ENCODE measurements at regions not wholly inside any gene's neighbourhood (a gene's known extent, or its start where the extent isn't known, plus 50 kb on each side); places are given as distances from the start of the nearest gene placed in this dataset.

DNA sequence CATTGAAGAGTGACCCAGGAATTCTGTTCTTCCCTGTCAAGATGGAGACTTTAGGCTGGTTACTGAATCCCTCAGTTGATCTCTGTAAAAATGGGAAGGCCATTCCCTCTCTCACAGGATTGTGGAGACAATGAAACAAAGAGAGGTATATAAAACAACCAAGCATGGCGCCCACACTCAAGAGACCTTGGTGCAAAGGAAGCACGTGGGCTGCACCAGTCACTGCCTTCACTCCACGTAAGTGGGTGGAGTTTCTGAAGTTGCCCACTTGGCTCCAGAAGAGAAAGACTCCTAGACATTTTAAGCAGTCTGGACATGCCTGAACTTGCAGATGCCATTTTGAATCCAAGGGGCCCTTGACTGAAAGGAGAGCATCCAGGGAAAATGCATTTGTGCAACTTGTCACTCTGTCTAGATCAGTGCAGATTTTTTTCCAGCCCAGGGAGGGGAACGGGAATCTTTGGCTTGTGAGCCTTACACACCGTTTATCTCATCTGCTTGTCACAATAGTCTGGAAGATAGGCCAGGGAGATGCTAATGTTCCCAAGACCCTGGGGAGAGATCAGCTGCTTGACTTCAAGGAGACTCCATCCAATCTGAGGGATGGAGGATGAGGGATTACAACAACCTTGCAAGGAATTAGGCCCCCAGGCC is 96.9 kb upstream of the TBX3 start:
- intact Hi-C loops (cut with micrococcal nuclease), result no loop called here
- no peaks in the 10 kb centered on the region for H3K36me3 ChIP-seq (replicated peaks in 1 of 2; ENCODE audit: control insufficient read depth in 1 of 2, insufficient read depth in 2 of 2, low read length in 2 of 2)
- H2AFZ ChIP-seq (ENCODE audit: insufficient read depth, low read depth, low read length, poor library complexity, severe bottlenecking), result no peak overlapping the region
- no peaks in the 10 kb centered on the region for H3K36me3 Mint-ChIP-seq
- no peak for DNase-seq
- WGBS (ENCODE audit: insufficient coverage), result 86% methylated on average over 3 of the region's 5 CpGs
- no peaks in the 10 kb centered on the region for H3K27me3 ChIP-seq (ENCODE audit: control insufficient read depth in 2 of 2, insufficient read depth in 2 of 2, low read length in 2 of 2)
- no peak overlapping the region for H3K4me3 ChIP-seq (replicated peaks in 1 of 3; ENCODE audit: low read depth in 2 of 3, low read length in 3 of 3)
- H3K4me3 Mint-ChIP-seq, result no peak overlapping the region
- no peaks in the 10 kb centered on the region for H3K4me1 Mint-ChIP-seq
- peaks cover 0 to 4% (median 1%) of the 10 kb centered on the region in 7 donors for H3K9me3 Mint-ChIP-seq
- H3K9me3 ChIP-seq (replicated peaks in 1 of 2; ENCODE audit: control insufficient read depth in 1 of 2, insufficient read depth in 1 of 2, low read length in 2 of 2), result no peaks in the 10 kb centered on the region
- TF ChIP-seq, protein P1, sequence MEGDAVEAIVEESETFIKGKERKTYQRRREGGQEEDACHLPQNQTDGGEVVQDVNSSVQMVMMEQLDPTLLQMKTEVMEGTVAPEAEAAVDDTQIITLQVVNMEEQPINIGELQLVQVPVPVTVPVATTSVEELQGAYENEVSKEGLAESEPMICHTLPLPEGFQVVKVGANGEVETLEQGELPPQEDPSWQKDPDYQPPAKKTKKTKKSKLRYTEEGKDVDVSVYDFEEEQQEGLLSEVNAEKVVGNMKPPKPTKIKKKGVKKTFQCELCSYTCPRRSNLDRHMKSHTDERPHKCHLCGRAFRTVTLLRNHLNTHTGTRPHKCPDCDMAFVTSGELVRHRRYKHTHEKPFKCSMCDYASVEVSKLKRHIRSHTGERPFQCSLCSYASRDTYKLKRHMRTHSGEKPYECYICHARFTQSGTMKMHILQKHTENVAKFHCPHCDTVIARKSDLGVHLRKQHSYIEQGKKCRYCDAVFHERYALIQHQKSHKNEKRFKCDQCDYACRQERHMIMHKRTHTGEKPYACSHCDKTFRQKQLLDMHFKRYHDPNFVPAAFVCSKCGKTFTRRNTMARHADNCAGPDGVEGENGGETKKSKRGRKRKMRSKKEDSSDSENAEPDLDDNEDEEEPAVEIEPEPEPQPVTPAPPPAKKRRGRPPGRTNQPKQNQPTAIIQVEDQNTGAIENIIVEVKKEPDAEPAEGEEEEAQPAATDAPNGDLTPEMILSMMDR (IDR thresholded peaks at IDR 0.05), result no peak
- H3K79me2 ChIP-seq (ENCODE audit: insufficient read depth, low read length), result no peaks in the 10 kb centered on the region
- peaks cover 4 to 14% (median 13%) of the 10 kb centered on the region in 3 donors for H3K27me3 Mint-ChIP-seq (ENCODE audit: low read depth in 3 of 3)
- no peak overlapping the region for H3K27ac Mint-ChIP-seq
- no peak overlapping the region for H3K9ac ChIP-seq (ENCODE audit: insufficient read depth, low read length, poor library complexity, severe bottlenecking)
- H3K4me2 ChIP-seq (replicated peaks; ENCODE audit: extremely low read depth, low read length, poor library complexity, severe bottlenecking), result no peak overlapping the region
- no peak overlapping the region for H3K27ac ChIP-seq (ENCODE audit: low read depth in 1 of 2, low read length in 2 of 2)
- H4K20me1 ChIP-seq (ENCODE audit: insufficient read depth, low read length), result no peaks in the 10 kb centered on the region
- H3K4me1 ChIP-seq (ENCODE audit: control insufficient read depth in 1 of 2, insufficient read depth in 2 of 2, low read length in 2 of 2), result no peaks in the 10 kb centered on the region

DNA sequence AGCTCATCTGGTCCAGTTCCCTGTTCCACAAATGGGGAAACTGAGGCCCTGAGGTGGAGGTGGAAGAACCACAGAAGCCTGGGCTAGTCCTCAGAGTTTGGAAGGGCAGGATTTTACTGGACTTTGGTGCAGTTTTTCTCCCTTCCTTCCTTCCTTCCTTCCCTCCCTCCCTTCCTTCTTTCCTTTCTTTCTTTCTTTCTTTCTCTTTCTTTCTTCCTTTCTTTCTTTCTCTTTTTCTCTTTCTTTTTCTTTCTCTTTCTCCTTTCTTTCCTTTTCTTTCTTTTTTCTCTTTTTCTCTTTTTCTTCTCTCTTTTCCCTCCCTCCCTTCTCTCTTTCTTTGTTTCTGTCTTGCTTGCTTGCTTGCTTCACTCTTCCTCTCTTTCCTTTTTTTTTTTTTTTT is 95.7 kb upstream of the TBX3 start:
- Histone ChIP-seq H3K27me3 (ENCODE audit: control insufficient read depth in 2 of 2, insufficient read depth in 2 of 2, low read length in 2 of 2) (no peaks in the 10 kb centered on the region), H3K9me3 (replicated peaks in 1 of 2; ENCODE audit: control insufficient read depth in 1 of 2, insufficient read depth in 1 of 2, low read length in 2 of 2) (no peaks in the 10 kb centered on the region), H3K27ac (ENCODE audit: low read depth in 1 of 2, low read length in 2 of 2) (no peak overlapping the region), H3K36me3 (replicated peaks in 1 of 2; ENCODE audit: control insufficient read depth in 1 of 2, insufficient read depth in 2 of 2, low read length in 2 of 2) (no peaks in the 10 kb centered on the region), H3K4me2 (replicated peaks; ENCODE audit: extremely low read depth, low read length, poor library complexity, severe bottlenecking) (no peak overlapping the region), H3K79me2 (ENCODE audit: insufficient read depth, low read length) (no peaks in the 10 kb centered on the region), H3K4me1 (ENCODE audit: control insufficient read depth in 1 of 2, insufficient read depth in 2 of 2, low read length in 2 of 2) (no peaks in the 10 kb centered on the region), H2AFZ (ENCODE audit: insufficient read depth, low read depth, low read length, poor library complexity, severe bottlenecking) (no peak overlapping the region), H3K9ac (ENCODE audit: insufficient read depth, low read length, poor library complexity, severe bottlenecking) (no peak overlapping the region), H3K4me3 (replicated peaks in 1 of 3; ENCODE audit: low read depth in 2 of 3, low read length in 3 of 3) (no peak overlapping the region), H4K20me1 (ENCODE audit: insufficient read depth, low read length) (no peaks in the 10 kb centered on the region)
- TF ChIP-seq, protein P1 (IDR thresholded peaks at IDR 0.05), result no peak
- Mint-ChIP-seq H3K27ac (peak overlapping the region in 1 of 7 donors; percentile 10), H3K27me3 (ENCODE audit: low read depth in 3 of 3) (peaks cover 4 to 13% (median 13%) of the 10 kb centered on the region in 3 donors), H3K36me3 (no peaks in the 10 kb centered on the region), H3K9me3 (peaks cover 0 to 4% (median 2%) of the 10 kb centered on the region in 7 donors), H3K4me1 (no peaks in the 10 kb centered on the region), H3K4me3 (no peak overlapping the region)
- intact Hi-C loops (cut with micrococcal nuclease), result no loop called here
- DNase-seq, result no peak
